IPS DF 4.7 (cell line): ENCODE measurements at regions not wholly inside any gene's neighbourhood (a gene's known extent, or its start where the extent isn't known, plus 50 kb on each side); places are given as distances from the start of the nearest gene placed in this dataset.
A peak's percentile ranks its signal among the peaks of the same experiment; 100 is the strongest.

Experiments used
- DNase-seq: peaks from one replicate; pipeline ENCODE4 v3.0.0-alpha.2; 2013; ENCODE audit warnings: low spot score; ENCODE audit errors: extremely low read depth

DNA sequence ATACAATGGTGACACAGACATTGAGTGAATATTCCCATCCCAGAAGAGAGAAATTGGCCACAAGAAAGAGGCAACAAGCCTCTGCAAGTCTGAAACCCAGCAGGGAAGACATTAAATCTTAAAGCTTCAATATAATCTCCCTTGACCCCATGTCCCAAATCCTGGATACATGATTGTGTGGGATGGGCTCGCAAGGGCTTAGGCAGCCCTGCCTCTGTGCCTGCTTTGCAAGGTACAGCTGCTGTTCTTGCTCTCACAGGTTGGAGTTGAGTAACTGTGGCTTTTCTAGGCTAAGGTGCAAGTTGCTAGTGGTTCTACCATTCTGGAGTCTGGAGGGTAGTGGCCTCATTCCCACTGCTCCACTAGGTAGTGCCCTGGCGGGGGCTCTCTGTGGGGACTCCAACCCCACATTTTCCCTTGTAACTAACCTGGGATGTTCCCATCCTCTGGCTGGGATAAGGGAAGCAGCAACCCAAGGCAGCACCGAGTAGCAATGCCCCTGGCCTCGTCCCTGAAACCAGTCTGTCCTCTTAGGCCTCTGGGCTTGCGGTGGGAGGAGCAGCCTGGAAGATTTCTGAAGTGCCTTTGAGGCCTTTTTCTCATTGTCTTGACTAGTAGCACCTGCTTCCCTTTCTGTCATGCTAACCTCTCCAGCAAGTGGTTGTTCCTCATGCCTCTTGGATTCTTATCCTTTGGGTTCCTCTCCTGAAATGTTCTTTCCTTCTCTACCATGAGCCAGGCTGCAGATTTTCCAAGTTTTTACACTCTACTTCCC is 90.0 kb downstream of the FAM174B start:
- DNase-seq, result no peak

DNA sequence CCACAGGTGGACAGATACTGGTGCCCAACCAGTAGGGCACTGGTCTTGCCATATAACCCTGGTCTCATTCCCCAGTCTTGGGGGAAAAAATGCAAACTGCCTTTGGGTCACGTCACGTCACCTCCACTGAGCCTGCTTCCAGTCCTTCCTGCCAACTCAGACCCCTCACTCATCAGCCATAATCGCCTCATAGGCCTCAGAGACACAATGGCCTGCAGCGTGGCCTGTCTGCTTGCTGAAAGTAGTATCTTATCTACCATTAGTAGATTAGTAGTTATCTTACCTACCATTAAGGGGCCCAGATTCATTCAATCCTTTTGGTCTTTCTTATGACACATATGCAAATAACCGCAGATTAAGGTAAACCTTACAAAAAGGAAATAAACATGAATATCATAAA is 93.8 kb downstream of the FAM174B start:
- no peak for DNase-seq

DNA sequence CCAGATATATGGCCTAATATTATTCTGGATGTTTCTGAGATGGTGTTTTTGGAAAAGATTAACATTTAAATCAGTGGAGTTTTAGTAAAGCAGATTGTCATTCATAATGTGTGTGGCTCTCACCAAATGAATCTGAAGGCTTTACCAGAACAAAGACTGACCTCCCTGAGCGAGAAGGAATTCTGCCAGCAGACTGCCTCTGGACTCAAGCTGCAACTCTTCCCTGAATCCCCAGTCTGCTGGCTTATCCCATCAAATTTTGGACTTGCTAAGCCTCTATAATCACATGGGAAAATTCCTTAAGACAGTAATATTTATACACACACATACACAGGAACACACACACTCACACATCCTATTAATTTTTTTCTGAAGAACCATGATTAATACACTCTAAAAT is 102.3 kb downstream of the FAM174B start:
- DNase-seq, result no peak

DNA sequence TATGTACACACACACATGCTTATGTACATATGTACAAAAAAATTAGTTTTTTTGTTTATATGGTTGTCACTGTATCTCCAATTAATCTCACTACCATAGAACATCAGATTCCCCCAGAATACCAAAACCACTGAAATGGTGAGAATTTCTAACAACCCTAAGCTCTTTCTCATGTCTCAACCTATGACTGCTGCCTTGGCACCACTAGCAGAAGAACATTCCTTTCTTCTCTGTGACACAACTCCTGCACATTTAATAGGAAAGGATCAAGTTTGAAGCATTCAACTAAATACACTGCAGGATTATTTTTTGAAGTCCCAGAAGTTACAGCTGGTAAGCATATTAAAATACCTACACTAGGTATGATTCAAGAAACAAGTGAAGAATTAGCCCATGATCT is 109.6 kb downstream of the FAM174B start:
- no peak for DNase-seq

DNA sequence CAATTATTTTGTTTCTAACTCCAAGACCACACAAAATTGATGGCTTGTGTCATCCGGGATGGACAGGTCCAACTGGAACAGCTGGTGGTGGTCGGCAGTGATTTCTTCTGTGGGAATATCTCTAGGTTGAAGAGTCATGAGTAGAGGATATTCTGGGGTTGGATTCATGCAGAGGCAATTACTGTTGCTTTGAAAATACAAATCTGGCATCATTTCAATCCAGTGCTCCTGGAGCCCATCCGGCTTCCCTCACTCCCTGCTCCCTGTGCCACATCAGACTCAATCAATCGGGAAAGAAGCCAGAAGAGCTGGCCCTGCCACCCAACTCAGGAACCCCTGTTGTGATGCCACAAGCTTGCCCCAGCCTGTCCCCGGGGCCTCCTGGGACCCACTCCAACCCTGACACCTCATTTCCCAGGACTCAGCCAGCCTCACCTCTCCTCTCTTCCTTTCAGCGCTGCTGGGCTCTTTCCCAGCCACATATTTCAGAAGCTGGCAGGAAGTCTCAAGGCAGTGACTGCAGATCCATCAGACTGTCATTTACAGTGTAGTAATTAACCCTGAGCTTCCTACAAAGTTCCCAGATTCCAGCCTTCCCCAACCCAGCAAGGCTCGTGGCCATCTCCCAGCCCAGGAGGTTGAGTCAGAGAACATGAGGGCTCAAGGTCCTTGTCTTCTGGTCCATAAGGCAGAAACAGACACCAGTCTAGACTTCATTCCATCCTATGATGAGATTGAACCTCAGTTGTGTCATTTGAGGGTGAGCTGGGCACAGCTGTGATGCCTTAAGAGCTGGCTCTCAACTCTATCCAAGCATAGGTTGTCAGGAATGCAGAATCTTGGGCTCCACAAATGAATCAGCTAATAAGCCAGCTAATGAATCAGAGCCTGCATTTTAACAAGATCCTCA is 114.0 kb downstream of the FAM174B start:
- no peak for DNase-seq

DNA sequence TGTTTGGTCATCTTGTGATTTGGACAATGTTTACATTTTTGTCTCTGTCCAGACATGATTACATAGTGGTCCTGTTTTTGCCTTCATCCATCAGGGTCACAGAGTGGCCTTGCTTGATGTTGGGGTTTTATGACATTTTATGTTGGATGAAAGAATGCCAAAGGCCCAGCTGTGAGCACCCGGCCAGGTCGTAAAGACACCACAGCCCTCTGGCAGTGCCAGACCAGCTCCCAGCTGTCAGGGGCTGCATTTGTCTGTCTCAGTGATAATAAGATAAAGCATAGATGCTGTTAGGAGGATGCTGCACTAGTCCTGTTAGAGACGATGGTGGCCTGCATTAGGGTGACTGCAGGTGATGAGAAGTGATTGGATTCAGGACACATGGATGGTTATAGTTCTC is 117.5 kb downstream of the FAM174B start:
- no peak for DNase-seq

DNA sequence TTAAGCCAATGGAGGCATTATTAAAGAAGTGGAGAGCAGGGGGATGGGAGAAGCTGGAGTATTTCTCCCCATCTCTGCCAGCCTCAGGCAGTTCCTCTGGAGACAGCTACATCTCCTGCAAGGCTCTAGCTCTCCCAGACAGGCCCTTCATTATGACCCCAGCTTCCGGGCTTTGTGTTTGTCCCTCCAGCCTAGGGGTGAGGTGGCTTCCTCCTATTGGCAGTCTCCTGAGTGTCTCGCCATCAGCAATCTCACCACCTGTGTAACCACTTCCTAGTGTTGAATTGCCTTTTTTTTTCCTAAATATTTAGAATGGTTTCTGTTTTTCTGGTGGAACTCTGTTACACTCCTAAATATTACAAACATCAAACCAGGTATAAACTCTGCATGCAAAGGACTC is 122.3 kb downstream of the FAM174B start:
- no peak for DNase-seq

DNA sequence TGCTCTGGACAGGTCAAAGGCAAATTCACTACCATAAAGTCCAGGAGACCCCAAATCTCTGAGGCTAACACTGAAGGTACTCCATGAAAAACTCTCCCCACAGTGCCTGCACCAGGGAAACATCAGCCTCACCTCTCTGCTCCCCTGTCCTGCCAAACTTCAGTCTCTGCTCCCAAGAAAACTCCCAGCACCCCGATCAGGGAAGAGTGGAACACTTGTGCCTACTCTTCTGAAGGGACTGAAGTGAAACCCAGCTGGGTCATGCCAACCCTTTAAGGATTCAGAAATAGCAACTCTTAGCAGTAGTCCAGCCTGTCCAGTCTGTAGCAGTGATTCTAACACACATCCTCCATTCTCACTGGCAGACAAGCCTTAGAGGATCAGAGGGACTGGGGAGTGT is 124.2 kb downstream of the FAM174B start:
- no peak for DNase-seq

DNA sequence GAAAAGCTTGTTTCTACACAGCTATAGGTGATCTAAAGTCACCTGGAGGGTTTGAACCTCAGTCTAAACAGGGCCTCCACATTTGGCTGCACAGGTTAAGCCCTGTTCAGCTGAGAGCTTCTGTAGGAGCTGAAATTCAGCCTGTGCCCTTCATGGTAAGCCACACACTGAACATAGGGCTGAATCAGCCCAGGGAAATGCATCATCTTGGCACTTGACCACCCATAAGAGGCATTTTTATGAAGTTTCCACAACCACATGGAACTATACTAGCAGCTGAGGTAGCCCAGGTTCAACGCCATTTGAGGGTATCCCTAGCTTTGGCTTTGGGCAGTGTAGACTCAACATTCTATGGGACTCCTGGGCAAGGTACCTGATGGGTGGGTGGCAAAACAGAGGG is 126.8 kb downstream of the FAM174B start:
- DNase-seq, result no peak

DNA sequence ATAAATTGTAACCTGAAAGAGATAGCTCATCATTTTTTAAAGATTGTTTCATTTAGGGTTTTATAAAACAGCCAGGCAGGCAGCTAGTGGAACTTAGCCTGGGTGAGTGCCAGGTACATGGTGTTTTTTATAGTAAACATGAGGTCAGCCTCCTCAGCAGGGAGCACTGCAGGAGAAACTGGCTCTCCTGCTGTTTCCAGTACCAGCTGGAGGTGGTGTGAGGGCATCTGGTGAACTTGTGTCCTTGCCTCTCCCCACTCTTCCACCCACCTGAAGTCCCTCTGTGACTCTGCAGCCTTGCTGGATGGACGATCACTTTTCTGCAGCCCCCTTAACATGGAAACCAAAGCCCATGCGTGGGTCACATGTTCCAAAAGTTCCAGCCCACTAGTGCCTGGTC is 128.4 kb downstream of the FAM174B start:
- DNase-seq, result no peak

DNA sequence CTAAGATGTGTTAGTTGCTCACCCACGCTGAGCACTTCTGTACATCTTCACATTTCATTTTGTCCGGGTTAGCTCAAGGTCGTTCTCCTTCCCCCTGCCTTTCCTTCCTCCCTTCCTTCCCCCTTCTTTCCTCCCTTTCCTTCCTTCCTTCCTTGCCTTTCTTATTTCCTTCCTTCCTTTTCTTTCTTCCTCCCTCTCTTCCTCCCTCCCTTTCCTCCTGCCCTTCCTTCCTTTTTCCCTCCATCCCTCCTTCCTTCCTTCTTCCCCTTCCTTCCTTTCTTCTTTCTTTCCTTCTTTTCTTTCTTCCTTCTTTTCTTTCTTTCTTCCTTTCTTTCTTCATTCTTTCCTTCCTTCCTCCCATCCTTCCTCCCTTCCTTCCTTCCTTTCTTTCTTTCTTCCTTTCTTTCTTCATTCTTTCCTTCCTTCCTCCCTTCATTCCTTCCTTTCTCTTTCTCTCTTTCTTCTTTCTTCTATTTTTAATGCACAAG is 129.8 kb downstream of the FAM174B start:
- DNase-seq, result no peak

DNA sequence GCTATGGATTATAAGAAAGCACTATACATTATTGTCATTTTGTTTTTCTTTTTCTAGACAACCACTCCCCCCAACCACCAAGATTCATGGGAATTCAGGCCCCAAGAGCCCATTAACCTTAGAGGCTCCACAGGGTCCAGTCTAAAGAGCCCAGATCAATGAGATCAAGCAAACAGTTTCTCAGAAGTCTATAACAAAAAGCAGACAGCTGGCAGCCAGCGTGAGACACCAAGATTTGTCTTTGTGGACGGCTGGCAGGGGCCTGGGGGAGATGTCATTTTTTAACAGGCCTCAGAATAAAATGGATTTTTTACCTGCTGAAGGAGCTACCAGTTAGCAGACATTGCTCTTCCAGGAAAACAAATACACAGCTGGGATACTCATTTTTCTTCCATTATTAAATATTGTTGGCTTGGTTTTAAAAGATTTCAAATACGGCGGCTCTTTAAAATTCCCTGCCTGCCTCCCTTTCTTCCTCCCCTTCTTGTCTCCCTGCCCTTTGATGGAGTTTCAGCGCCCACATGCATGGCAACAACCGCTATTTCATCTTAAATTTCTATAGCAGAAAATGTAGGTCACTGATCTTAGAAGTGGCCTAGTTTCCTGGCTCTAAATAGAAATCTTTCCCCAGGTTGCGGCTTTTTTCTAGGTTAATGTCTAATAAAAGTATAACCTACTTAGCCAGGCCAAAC is 130.6 kb downstream of the FAM174B start:
- DNase-seq, result no peak

DNA sequence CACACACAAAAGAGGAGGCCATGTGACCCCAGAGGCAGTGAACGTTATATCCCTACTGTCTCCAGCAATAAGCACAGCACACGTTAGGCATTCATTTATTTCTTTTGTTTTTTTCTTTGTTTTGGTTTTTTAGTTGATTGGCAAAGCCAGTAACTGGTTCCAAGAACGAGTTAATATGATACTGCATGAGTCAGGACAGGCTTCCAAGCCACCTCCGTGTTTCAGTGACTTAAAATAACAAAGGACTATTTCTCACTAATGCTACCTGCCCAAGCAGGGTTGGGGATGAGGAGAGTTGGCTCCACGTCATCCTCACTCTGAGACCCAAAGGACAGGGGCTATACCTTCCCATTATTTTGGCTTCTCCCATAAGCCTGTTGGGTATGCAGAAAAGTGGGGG is 130.5 kb downstream of the ST8SIA2 start:
- no peak for DNase-seq

DNA sequence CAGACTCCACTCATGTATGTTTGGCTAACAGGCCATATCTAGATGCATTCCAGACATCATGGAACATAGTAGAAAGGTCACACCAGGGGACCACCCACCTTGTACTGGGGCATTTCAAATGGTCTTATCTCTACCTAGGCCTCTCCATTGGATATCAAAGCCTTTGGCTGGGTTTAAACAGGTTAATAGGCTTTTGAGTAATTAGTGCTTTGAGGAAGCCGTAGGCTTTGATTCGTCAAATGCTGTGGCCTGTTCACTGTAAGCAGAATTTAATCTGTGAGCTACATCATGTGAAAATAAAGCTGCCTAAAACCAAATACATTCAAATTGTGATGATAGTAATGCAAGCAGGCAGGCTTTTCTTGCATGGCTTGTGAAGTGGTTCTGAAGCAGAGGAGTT is 129.5 kb downstream of the ST8SIA2 start:
- no peak for DNase-seq

DNA sequence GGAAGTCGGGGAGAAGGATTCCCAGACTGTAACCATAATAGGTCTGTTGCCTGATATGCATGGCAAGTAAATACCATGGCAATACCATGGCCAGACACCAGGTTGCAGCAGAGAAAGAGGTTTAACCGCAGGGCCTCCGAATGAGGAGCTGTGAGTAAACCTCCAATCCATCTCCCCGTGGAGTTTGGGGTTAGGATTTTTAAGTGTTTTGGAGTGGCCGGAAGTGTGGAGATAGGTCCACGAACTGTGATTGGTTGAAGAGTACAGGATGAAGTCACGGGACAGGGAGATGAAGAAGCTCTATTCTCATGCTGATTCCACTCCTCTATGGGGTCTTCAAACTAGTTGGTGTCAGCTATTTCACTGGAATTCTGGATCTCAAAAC is 127.9 kb downstream of the ST8SIA2 start:
- peak; percentile 56 for DNase-seq

DNA sequence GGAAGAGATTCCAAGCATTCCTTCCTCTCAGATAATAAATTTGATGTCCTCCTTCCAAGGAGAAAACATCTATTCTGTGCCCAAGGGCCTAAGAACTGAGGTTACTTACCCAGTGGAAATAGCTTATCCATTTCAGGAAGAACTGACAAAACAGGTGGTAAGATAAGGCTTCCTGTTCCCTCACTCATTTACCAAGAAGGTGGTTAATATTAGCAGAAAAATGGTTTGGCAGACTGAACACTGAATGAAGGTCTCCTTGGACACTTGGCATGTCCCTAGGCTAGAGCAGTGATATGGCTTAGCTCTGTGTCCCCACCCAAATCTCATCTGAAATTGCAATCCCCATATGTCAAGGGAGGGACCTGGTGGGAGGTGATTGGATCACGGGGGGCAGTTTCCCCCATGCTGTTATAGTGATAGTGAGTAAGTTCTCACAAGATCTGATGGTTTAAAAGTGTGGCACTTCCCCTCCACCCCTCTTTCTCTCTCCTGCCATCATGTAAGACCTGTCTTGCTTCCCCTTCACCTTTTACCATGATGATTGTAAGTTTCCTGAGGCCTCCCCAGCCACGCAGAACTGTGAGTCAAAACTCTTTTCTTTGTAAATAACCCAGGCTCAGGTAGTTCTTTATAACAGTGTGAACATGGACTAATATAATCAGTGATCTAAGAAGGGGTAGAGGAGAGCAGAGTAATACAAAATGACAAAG is 127.4 kb downstream of the ST8SIA2 start:
- DNase-seq, result no peak

DNA sequence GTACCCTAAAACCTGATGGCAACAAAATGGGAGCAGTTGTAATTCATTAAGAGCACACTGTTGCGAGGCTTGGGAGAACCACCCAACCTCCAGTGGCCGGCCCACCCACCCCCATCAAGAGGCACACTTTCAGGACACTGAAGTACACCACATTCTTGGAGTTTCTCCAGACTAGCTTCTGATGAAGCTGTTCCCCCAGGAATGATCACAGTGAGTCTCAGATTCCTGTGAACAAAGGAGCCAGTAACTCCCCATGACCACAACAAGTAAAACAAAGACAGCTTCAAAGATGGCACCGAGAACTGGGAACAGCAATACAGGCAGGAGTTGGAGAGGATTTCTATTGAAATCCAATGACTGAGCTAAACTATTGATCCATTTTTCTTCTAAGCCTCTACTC is 126.0 kb downstream of the ST8SIA2 start:
- no peak for DNase-seq
